WTC11 (cell line): ENCODE measurements at regions not wholly inside any gene's neighbourhood (a gene's known extent, or its start where the extent isn't known, plus 50 kb on each side); places are given as distances from the start of the nearest gene placed in this dataset.

Experiments used
- ATAC-seq: fragments of 200-7000 bp; cut with Tn5 transposase; 2 replicates; pipeline ENCODE4 v1.10.0; 2021; ENCODE audit warnings: mild to moderate bottlenecking, moderate library complexity
- CTCF ChIA-PET: fragments of 300-600 bp; sonication (Branson Sonifier 250); formaldehyde crosslinking; loops from one replicate; lab custom pipeline; 2021; ENCODE audit warnings: antibody characterized with exemption; lab: Charles Lee
- POLR2A ChIA-PET: fragments of 350-600 bp; sonication (Branson Sonifier 250); formaldehyde crosslinking; loops from one replicate; lab custom pipeline; 2021; ENCODE audit warnings: antibody characterized with exemption; lab: Charles Lee
- DNase-seq: peaks from one replicate; pipeline ENCODE4 v3.0.0; 2021; ENCODE audit warnings: low spot score
- H3K27ac Mint-ChIP-seq: 2 replicates; pipeline ENCODE4 v1.8.0; 2021; ENCODE audit warnings: mixed read lengths
- H3K27me3 Mint-ChIP-seq: 2 replicates; pipeline ENCODE4 v1.8.0; 2021; ENCODE audit warnings: low read depth, mild to moderate bottlenecking, moderate library complexity, mixed read lengths
- H3K36me3 Mint-ChIP-seq: 2 replicates; pipeline ENCODE4 v1.8.0; 2021; ENCODE audit warnings: mixed read lengths
- H3K4me1 Mint-ChIP-seq: 2 replicates; pipeline ENCODE4 v1.8.0; 2022; ENCODE audit warnings: mixed read lengths
- H3K4me3 Mint-ChIP-seq: 2 replicates; pipeline ENCODE4 v1.8.0; 2021; ENCODE audit warnings: mild to moderate bottlenecking, moderate library complexity, mixed read lengths
- H3K9me3 Mint-ChIP-seq: 2 replicates; pipeline ENCODE4 v1.8.0; 2021; ENCODE audit warnings: mixed read lengths
- AFF4 ChIP-seq: sonication (generic); formaldehyde crosslinking; IDR thresholded peaks from 2 replicates; pipeline ENCODE4 v1.8.1; 2023; ENCODE audit warnings: mild to moderate bottlenecking, missing genetic modification reagents, borderline replicate concordance
- ARID4B ChIP-seq: sonication (generic); formaldehyde crosslinking; IDR thresholded peaks from 2 replicates; pipeline ENCODE4 v1.8.0; 2023; ENCODE audit warnings: missing genetic modification reagents, mild to moderate bottlenecking, borderline replicate concordance
- ATF3 ChIP-seq: sonication (generic); formaldehyde crosslinking; conservative IDR thresholded peaks from 2 replicates; pipeline ENCODE4 v1.8.1; 2022; ENCODE audit warnings: mild to moderate bottlenecking, missing genetic modification reagents
- CREM ChIP-seq: sonication (generic); formaldehyde crosslinking; IDR thresholded peaks from 2 replicates; pipeline ENCODE4 v1.8.1; 2022; ENCODE audit warnings: mild to moderate bottlenecking, missing genetic modification reagents, moderate library complexity
- E2F1 ChIP-seq: sonication (generic); formaldehyde crosslinking; IDR thresholded peaks from 2 replicates; pipeline ENCODE4 v1.8.0; 2022; ENCODE audit warnings: mild to moderate bottlenecking, missing genetic modification reagents
- ETV6 ChIP-seq: sonication (generic); formaldehyde crosslinking; IDR thresholded peaks from 2 replicates; pipeline ENCODE4 v1.8.1; 2022; ENCODE audit warnings: mild to moderate bottlenecking, missing genetic modification reagents
- FOXJ3 ChIP-seq: sonication (generic); formaldehyde crosslinking; IDR thresholded peaks from 2 replicates; pipeline ENCODE4 v1.9.0; 2021; ENCODE audit warnings: missing genetic modification reagents, mild to moderate bottlenecking, borderline replicate concordance
- HMGA2 ChIP-seq: fragments of 250-450 bp; sonication (Bioruptor Pico); IDR thresholded peaks from 2 replicates; pipeline ENCODE4 v1.4.0; 2021; ENCODE audit warnings: mild to moderate bottlenecking, moderate library complexity
- MYBL2 ChIP-seq: sonication (generic); formaldehyde crosslinking; IDR thresholded peaks from 2 replicates; pipeline ENCODE4 v1.8.1; 2023; ENCODE audit warnings: mild to moderate bottlenecking, moderate library complexity, missing genetic modification reagents
- NFE2L1 ChIP-seq: sonication (generic); formaldehyde crosslinking; IDR thresholded peaks from 2 replicates; pipeline ENCODE4 v1.8.1; 2023; ENCODE audit warnings: missing genetic modification reagents
- NFYB ChIP-seq: sonication (generic); formaldehyde crosslinking; conservative IDR thresholded peaks from 2 replicates; pipeline ENCODE4 v1.8.0; 2022; ENCODE audit warnings: low read depth, missing genetic modification reagents
- NR1H2 ChIP-seq: sonication (generic); formaldehyde crosslinking; IDR thresholded peaks from 2 replicates; pipeline ENCODE4 v1.9.0; 2021; ENCODE audit warnings: mild to moderate bottlenecking, moderate library complexity, missing genetic modification reagents
- NR2C2 ChIP-seq: sonication (generic); formaldehyde crosslinking; IDR thresholded peaks from 2 replicates; pipeline ENCODE4 v1.8.0; 2022; ENCODE audit warnings: mild to moderate bottlenecking, missing genetic modification reagents
- OVOL2 ChIP-seq: fragments of 250-450 bp; sonication (Bioruptor Pico); IDR thresholded peaks from 2 replicates; pipeline ENCODE4 v1.9.0; 2021; ENCODE audit warnings: mild to moderate bottlenecking, borderline replicate concordance
- ZNF317 ChIP-seq: sonication (generic); formaldehyde crosslinking; IDR thresholded peaks from 2 replicates; pipeline ENCODE4 v1.8.1; 2023; ENCODE audit warnings: low read depth, mild to moderate bottlenecking, moderate library complexity, missing genetic modification reagents, borderline replicate concordance
- ZNF396 ChIP-seq: fragments of 250-450 bp; sonication (Bioruptor Pico); IDR thresholded peaks from 2 replicates; pipeline ENCODE4 v1.8.0; 2021; ENCODE audit warnings: mild to moderate bottlenecking, moderate library complexity, borderline replicate concordance
- TF ChIP-seq, protein P1 (sequence below): sonication (generic); formaldehyde crosslinking; IDR thresholded peaks from 2 replicates; pipeline ENCODE4 v1.8.0; 2023; ENCODE audit warnings: missing genetic modification reagents
- TF ChIP-seq, protein P2 (sequence below): sonication (generic); formaldehyde crosslinking; IDR thresholded peaks from 2 replicates; pipeline ENCODE4 v1.8.1; 2023; ENCODE audit warnings: mild to moderate bottlenecking, missing genetic modification reagents
- TF ChIP-seq, protein P3 (sequence below): sonication (generic); formaldehyde crosslinking; IDR thresholded peaks from 2 replicates; pipeline ENCODE4 v1.8.0; 2023; ENCODE audit warnings: mild to moderate bottlenecking, missing genetic modification reagents
- TF ChIP-seq, protein P4 (sequence below): sonication (generic); formaldehyde crosslinking; IDR thresholded peaks from 2 replicates; pipeline ENCODE4 v1.8.1; 2022; ENCODE audit warnings: missing genetic modification reagents, borderline replicate concordance

- TF ChIP-seq ATF3 (no peak), AFF4 (CRISPR knock-in tag) (no peak), CREM (CRISPR knock-in tag) (no peak), NFE2L1 (CRISPR knock-in tag) (no peak), ZNF396 (CRISPR knock-in tag) (no peak), NR2C2 (CRISPR knock-in tag) (no peak), ARID4B (CRISPR knock-in tag) (no peak)
- TF ChIP-seq, protein P1, sequence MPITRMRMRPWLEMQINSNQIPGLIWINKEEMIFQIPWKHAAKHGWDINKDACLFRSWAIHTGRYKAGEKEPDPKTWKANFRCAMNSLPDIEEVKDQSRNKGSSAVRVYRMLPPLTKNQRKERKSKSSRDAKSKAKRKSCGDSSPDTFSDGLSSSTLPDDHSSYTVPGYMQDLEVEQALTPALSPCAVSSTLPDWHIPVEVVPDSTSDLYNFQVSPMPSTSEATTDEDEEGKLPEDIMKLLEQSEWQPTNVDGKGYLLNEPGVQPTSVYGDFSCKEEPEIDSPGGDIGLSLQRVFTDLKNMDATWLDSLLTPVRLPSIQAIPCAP = no peak
These were observed 109.9 kb upstream of the AKIP1 start (continued) for GRCh38 chr11:8801121-8801520.

DNA sequence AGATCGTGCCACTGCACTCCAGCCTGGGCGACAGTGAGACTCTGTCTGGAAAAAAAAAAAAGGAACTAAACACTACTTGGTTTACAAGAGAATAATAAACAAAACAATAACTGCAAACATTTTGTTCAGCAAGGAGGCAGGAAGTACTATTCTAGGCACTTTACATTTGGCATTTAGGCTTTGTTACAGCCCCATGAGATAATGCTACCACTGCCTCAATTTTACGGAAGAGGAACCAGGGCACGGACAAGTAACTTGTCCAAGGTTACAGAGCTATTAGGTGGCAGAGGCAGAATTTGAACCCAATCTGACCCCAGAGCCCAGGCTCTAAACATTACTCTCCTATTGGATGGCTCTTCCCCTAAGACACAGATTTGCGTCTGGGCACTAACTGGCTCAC lies 108.7 kb upstream of the AKIP1 start:
- ChIA-PET POLR2A (no interaction called here), CTCF (no interaction called here)
- Mint-ChIP-seq H3K27me3 (no peaks in the 10 kb centered on the region), H3K4me1 (peaks cover 6% of the 10 kb centered on the region), H3K36me3 (no peaks in the 10 kb centered on the region), H3K9me3 (no peaks in the 10 kb centered on the region), H3K27ac (no peak overlapping the region), H3K4me3 (no peak overlapping the region)
- ATAC-seq (no peak), DNase-seq (no peak)
- TF ChIP-seq NFYB (CRISPR knock-in tag) = no peak
- TF ChIP-seq, protein P2, sequence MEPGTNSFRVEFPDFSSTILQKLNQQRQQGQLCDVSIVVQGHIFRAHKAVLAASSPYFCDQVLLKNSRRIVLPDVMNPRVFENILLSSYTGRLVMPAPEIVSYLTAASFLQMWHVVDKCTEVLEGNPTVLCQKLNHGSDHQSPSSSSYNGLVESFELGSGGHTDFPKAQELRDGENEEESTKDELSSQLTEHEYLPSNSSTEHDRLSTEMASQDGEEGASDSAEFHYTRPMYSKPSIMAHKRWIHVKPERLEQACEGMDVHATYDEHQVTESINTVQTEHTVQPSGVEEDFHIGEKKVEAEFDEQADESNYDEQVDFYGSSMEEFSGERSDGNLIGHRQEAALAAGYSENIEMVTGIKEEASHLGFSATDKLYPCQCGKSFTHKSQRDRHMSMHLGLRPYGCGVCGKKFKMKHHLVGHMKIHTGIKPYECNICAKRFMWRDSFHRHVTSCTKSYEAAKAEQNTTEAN (CRISPR knock-in tag) = no peak
- TF ChIP-seq E2F1 (CRISPR knock-in tag) = no peak
- no peak for TF ChIP-seq FOXJ3
- TF ChIP-seq, protein P3, sequence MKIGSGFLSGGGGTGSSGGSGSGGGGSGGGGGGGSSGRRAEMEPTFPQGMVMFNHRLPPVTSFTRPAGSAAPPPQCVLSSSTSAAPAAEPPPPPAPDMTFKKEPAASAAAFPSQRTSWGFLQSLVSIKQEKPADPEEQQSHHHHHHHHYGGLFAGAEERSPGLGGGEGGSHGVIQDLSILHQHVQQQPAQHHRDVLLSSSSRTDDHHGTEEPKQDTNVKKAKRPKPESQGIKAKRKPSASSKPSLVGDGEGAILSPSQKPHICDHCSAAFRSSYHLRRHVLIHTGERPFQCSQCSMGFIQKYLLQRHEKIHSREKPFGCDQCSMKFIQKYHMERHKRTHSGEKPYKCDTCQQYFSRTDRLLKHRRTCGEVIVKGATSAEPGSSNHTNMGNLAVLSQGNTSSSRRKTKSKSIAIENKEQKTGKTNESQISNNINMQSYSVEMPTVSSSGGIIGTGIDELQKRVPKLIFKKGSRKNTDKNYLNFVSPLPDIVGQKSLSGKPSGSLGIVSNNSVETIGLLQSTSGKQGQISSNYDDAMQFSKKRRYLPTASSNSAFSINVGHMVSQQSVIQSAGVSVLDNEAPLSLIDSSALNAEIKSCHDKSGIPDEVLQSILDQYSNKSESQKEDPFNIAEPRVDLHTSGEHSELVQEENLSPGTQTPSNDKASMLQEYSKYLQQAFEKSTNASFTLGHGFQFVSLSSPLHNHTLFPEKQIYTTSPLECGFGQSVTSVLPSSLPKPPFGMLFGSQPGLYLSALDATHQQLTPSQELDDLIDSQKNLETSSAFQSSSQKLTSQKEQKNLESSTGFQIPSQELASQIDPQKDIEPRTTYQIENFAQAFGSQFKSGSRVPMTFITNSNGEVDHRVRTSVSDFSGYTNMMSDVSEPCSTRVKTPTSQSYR (CRISPR knock-in tag) = no peak
- TF ChIP-seq MYBL2 (CRISPR knock-in tag) = no peak
- TF ChIP-seq ETV6 = no peak
- no peak for TF ChIP-seq NR2C2 (CRISPR knock-in tag)
- TF ChIP-seq, protein P4, sequence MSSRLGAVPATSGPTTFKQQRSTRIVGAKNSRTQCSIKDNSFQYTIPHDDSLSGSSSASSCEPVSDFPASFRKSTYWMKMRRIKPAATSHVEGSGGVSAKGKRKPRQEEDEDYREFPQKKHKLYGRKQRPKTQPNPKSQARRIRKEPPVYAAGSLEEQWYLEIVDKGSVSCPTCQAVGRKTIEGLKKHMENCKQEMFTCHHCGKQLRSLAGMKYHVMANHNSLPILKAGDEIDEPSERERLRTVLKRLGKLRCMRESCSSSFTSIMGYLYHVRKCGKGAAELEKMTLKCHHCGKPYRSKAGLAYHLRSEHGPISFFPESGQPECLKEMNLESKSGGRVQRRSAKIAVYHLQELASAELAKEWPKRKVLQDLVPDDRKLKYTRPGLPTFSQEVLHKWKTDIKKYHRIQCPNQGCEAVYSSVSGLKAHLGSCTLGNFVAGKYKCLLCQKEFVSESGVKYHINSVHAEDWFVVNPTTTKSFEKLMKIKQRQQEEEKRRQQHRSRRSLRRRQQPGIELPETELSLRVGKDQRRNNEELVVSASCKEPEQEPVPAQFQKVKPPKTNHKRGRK = no peak
- no peak for TF ChIP-seq NR1H2 (CRISPR knock-in tag)
- no peak for TF ChIP-seq ZNF317 (CRISPR knock-in tag)
- TF ChIP-seq OVOL2 = no peak
- no peak for TF ChIP-seq HMGA2 (CRISPR knock-in tag)
